ENCODE measurements at regions not wholly inside any gene's neighbourhood (a gene's known extent, or its start where the extent isn't known, plus 50 kb on each side); places are given as distances from the start of the nearest gene placed in this dataset.

DNA sequence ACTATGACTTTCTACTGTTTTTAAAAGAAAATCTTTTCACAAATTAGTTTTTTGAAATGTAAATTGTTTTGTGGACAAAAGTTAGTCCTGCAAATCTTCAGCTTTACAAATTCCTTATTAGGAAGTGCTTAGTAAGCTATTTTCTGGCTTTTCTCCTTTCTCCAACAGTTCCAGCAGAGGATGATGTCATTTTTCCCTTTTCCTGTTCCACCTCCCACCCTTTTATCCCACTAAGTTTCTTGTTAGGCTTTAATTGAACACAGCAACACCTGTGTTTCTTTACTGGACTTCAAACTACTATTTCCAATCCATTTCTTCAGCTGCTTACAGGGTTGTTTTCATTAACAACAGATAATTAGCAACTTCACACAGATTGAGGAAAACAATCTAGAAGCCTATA lies 389.2 kb downstream of the NDFIP2 start:
- no peak for DNase-seq (ENCODE audit: low read depth)
- TF ChIP-seq, protein P1, sequence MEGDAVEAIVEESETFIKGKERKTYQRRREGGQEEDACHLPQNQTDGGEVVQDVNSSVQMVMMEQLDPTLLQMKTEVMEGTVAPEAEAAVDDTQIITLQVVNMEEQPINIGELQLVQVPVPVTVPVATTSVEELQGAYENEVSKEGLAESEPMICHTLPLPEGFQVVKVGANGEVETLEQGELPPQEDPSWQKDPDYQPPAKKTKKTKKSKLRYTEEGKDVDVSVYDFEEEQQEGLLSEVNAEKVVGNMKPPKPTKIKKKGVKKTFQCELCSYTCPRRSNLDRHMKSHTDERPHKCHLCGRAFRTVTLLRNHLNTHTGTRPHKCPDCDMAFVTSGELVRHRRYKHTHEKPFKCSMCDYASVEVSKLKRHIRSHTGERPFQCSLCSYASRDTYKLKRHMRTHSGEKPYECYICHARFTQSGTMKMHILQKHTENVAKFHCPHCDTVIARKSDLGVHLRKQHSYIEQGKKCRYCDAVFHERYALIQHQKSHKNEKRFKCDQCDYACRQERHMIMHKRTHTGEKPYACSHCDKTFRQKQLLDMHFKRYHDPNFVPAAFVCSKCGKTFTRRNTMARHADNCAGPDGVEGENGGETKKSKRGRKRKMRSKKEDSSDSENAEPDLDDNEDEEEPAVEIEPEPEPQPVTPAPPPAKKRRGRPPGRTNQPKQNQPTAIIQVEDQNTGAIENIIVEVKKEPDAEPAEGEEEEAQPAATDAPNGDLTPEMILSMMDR (conservative IDR thresholded peaks at IDR 0.05; ENCODE audit: low read depth, low read length): no peak
- no peak overlapping the region for H3K4me3 ChIP-seq (ENCODE audit: low read depth, low read length)

DNA sequence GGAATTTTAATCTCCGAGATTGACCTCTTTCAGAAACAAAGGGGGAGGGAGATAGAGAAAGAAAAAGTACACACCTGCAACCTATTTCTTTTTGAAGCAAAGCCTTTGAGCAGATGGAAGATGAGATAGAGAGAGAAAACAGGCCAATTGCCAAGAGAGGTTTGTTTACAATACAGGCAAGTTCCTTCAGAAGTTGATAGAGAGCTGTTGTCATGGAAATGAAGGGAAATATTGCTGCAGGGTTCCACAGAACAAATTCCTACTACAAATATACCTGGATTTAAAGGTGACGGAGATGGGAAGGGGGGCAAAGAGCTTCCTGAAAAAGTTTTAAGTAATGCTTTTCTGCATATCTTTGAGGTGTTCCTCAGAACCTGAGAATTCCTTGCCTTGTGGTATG lies 388.4 kb downstream of the NDFIP2 start:
- H3K4me3 ChIP-seq (ENCODE audit: low read depth, low read length): no peak overlapping the region
- peak; percentile 9 for DNase-seq (ENCODE audit: low read depth)
- TF ChIP-seq, protein P1 (conservative IDR thresholded peaks at IDR 0.05; ENCODE audit: low read depth, low read length): no peak

DNA sequence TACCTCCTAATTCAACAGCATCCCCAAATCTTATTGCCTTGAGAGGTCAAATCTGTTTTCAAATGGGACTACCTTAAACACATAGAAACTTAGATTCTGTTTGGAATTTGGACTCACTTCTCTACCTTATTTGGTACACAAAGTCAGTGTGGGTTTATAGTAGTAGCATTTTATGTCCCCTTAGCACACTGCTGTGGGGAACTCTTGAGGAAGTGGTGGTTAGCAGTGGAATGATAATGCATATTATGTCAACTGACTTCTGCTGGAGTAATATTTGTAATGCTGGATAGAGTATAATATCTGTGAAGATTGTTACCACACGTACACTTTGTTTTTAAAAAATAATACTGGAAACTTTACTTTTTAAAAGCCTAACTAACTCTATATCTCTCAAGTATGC lies 386.3 kb downstream of the NDFIP2 start:
- no peak for DNase-seq (ENCODE audit: low read depth)
- no peak overlapping the region for H3K4me3 ChIP-seq (ENCODE audit: low read depth, low read length)
- TF ChIP-seq, protein P1 (conservative IDR thresholded peaks at IDR 0.05; ENCODE audit: low read depth, low read length): no peak

DNA sequence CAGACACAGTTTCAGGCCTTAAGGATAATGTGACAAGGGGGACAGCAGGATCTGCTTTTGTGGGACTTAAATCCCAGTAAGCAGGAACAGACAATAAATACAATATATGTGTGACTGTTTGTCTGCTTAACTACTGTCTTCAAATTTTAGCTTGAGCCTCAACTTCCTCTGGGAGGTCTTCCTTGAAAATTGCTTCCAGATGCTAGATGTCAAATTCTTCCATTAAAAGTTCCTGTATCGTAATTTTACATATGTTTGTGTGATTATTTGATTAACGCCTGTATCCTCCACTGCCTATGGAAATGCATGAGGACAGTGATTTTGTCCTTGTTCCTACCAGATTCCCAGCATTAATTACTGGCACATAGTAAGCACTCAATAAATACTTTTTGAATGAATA lies 385.5 kb downstream of the NDFIP2 start:
- TF ChIP-seq, protein P1 (conservative IDR thresholded peaks at IDR 0.05; ENCODE audit: low read depth, low read length): no peak
- DNase-seq (ENCODE audit: low read depth): no peak
- H3K4me3 ChIP-seq (ENCODE audit: low read depth, low read length): no peak overlapping the region

DNA sequence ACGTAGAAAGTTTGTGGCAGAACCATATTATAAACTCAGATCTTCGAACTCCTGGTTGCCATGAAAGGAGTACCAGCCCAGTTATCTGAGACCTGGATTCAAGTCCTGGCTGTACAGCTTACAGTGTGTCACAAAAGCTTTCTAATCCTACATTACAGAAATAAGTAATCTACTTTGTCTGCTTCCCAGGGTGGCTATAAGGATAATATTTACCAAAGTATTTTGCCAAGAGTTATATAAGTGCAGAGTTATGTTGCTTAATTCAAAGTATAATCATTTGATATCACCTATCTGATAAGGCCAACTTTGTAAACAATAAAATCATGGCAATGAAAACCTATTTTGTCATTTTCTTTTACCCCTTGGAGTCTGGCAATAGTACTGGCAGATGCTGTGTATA lies 381.6 kb downstream of the NDFIP2 start:
- TF ChIP-seq, protein P1 (conservative IDR thresholded peaks at IDR 0.05; ENCODE audit: low read depth, low read length): no peak
- no peak for DNase-seq (ENCODE audit: low read depth)
- H3K4me3 ChIP-seq (ENCODE audit: low read depth, low read length): no peak overlapping the region

DNA sequence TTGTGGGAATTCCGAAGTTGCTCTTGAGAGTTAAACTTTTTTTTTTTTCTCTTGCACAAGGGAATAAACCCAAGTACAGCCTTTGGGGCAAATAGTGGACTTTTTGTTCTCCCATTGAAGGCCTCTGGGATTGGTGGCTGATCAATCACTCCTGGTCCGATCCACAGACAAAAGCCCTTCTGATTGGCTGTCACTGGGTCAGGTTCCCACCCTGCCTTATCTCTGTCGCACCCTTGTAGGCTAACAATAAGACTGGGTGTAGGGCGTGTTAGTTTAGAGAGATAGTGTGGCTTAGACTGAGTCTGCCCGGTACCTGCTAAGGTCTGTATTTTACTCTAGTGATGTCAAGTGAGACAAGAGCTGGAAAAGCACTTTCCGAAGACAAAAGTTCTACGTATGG lies 380.8 kb downstream of the NDFIP2 start:
- no peak overlapping the region for H3K4me3 ChIP-seq (ENCODE audit: low read depth, low read length)
- TF ChIP-seq, protein P1 (conservative IDR thresholded peaks at IDR 0.05; ENCODE audit: low read depth, low read length): no peak

DNA sequence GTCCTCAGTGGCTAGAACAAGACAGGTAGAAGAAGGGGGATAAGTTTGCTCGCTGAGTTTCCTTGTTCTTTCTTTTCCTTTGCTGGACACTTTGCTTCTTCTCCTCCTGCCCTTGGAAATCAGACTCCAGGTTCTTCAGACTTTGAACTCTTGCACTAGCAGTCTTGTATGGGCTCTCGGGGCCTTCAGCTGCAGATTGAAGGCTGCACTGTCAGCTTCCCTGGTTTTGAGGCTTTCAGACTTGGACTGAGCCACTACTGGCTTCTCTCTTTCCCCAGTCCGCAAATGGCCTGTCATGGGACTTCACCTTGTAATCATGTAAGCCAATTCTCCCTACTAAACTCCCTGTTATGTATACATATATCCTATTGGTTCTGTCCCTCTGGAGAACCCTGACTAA lies 379.8 kb downstream of the NDFIP2 start:
- H3K4me3 ChIP-seq (ENCODE audit: low read depth, low read length): no peak overlapping the region
- TF ChIP-seq, protein P1 (conservative IDR thresholded peaks at IDR 0.05; ENCODE audit: low read depth, low read length): no peak
- no peak for DNase-seq (ENCODE audit: low read depth)

More for the DNA sequence above, 380.8 kb downstream of the NDFIP2 start:
- DNase-seq (ENCODE audit: low read depth): no peak

All from epithelial cell of proximal tubule (primary cell).